Transverse colon (tissue), 4 donors: ENCODE measurements at regions not wholly inside any gene's neighbourhood (a gene's known extent, or its start where the extent isn't known, plus 50 kb on each side); places are given as distances from the start of the nearest gene placed in this dataset.

ENCODE experiments used
- DNase-seq: peaks from one replicate; pipeline ENCODE4 v3.0.0-alpha.2; 2019
- H3K27ac ChIP-seq, 4 donors: fragments of 200-600 bp; sonication (generic); 2 replicates each; pipeline ENCODE4 v1.5.1; 2016 to 2018; ENCODE audit warnings: inconsistent platforms in 4 of 4
- H3K27me3 ChIP-seq: fragments of 200-600 bp; sonication (generic); 2 replicates; pipeline ENCODE4 v1.5.1; 2017; ENCODE audit warnings: inconsistent platforms
- H3K36me3 ChIP-seq, 4 donors: fragments of 200-600 bp; sonication (generic); 2 replicates each; pipeline ENCODE4 v1.5.1; 2017 to 2019; ENCODE audit warnings: inconsistent platforms in 4 of 4
- H3K4me1 ChIP-seq, 4 donors: fragments of 200-600 bp; sonication (generic); 2 replicates each; pipeline ENCODE4 v1.5.1; 2017 to 2020; ENCODE audit warnings: inconsistent platforms in 4 of 4
- H3K4me3 ChIP-seq, 4 donors: fragments of 200-600 bp; sonication (generic); 1 replicate in 1 of 4; 2 replicates in 3 of 4; pipeline versions ENCODE4 v1.5.1 to v1.6.1; 2017 to 2019; ENCODE audit warnings: inconsistent platforms in 4 of 4
- H3K9me3 ChIP-seq, 2 donors: fragments of 200-600 bp; sonication (generic); 2 replicates each; pipeline ENCODE4 v1.5.1; 2017 to 2019; ENCODE audit warnings: inconsistent platforms in 2 of 2
- CTCF ChIP-seq, 5 experiments: fragments of 200-600 bp in 3 of 5; fragments of 450-650 bp in 2 of 5; sonication (generic) in 3 of 5; IDR thresholded peaks; 1 replicate in 2 of 5; 2 replicates in 3 of 5; pipeline ENCODE4 v1.5.1; 2016 to 2017; ENCODE audit warnings: antibody characterized with exemption in 5 of 5, inconsistent platforms in 3 of 5, mild to moderate bottlenecking in 2 of 5, moderate library complexity in 1 of 5
- EP300 ChIP-seq: sonication (generic); formaldehyde crosslinking; IDR thresholded peaks from one replicate; pipeline ENCODE4 v1.6.1; 2017; ENCODE audit warnings: antibody characterized with exemption, low read depth
- POLR2A ChIP-seq: fragments of 450-650 bp; IDR thresholded peaks from one replicate; pipeline ENCODE4 v1.6.1; 2016; ENCODE audit warnings: antibody characterized with exemption, mild to moderate bottlenecking, moderate library complexity
- POLR2AphosphoS5 ChIP-seq, 3 donors: sonication (generic); formaldehyde crosslinking; IDR thresholded peaks; one replicate each; pipeline ENCODE4 v1.6.1; 2016; ENCODE audit warnings: antibody characterized with exemption in 3 of 3
- WGBS, 2 donors: methylation state at CpG; one replicate each; pipeline ENCODE4 v1.1.5; 2018; ENCODE audit warnings: low coverage in 1 of 2; 5-methylcytosine and 5-hydroxymethylcytosine counted together
- in situ Hi-C, 4 donors: fragments of 200-750 bp; cut with MboI; loops; one replicate each; pipeline versions ENCODE4 v1.15.0 to v1.15.1; 2017; ENCODE audit warnings: low sequenced_read_pairs in 3 of 4, low pct_ligation_motif_present in 1 of 4, low pct_unique_long_range_greater_than_20kb in 1 of 4
- intact Hi-C: fragments of 100-400 bp; cut with DNase I; formaldehyde crosslinking; loops from one replicate; pipeline ENCODE4 v1.15.1; 2023; ENCODE audit warnings: low total_unique reads

GRCh38 chr7:156220078-156220605, 407.9 kb upstream of the SHH start:
- 80 to 83% methylated on average over 3 to 16 of the region's 16 CpGs for WGBS, 2 donors
- no peak for DNase-seq

GRCh38 chr7:156219307-156220077, 407.2 kb upstream of the SHH start:
- intact Hi-C loops (no loop called here), in situ Hi-C loops (no loop called here)
- Histone ChIP-seq H3K27ac (no peak overlapping the region), H3K4me1 (no peaks in the 10 kb centered on the region), H3K4me3 (no peak overlapping the region), H3K27me3 (no peaks in the 10 kb centered on the region), H3K9me3 (no peaks in the 10 kb centered on the region), H3K36me3 (no peaks in the 10 kb centered on the region)
- TF ChIP-seq POLR2A, result no peak
- no peak for TF ChIP-seq POLR2AphosphoS5 (IDR thresholded peaks at IDR 0.05)
- WGBS, 2 donors, result 78 to 85% methylated on average over 5 to 18 of the region's 18 CpGs
- DNase-seq, result no peak

More at GRCh38 chr7:156220078-156220605, 407.9 kb upstream of the SHH start:
- intact Hi-C loops (no loop called here), in situ Hi-C loops (no loop called here)
- Histone ChIP-seq H3K36me3 (no peaks in the 10 kb centered on the region), H3K27ac (no peak overlapping the region), H3K27me3 (no peaks in the 10 kb centered on the region), H3K9me3 (no peaks in the 10 kb centered on the region), H3K4me3 (no peak overlapping the region), H3K4me1 (no peaks in the 10 kb centered on the region)
- TF ChIP-seq POLR2A (no peak), EP300 (no peak), CTCF (IDR thresholded peaks at IDR 0.05) (no peak), POLR2AphosphoS5 (IDR thresholded peaks at IDR 0.05) (no peak)

GRCh38 chr7:156218544-156219306, 406.5 kb upstream of the SHH start:
- H3K27me3 ChIP-seq, result no peaks in the 10 kb centered on the region
- no peaks in the 10 kb centered on the region for H3K9me3 ChIP-seq
- H3K4me3 ChIP-seq, result no peak overlapping the region
- H3K4me1 ChIP-seq, result no peaks in the 10 kb centered on the region
- H3K27ac ChIP-seq, result no peak overlapping the region
- TF ChIP-seq POLR2AphosphoS5 (IDR thresholded peaks at IDR 0.05) (no peak), CTCF (IDR thresholded peaks at IDR 0.05) (no peak), EP300 (no peak), POLR2A (no peak)
- no peaks in the 10 kb centered on the region for H3K36me3 ChIP-seq
- intact Hi-C loops, result no loop called here
- in situ Hi-C loops, result no loop called here
- no peak for DNase-seq
- WGBS, 2 donors, result 38 to 75% methylated on average over 3 to 13 of the region's 13 CpGs

- intact Hi-C loops, result no loop called here
- in situ Hi-C loops, result no loop called here
- TF ChIP-seq EP300 (no peak), CTCF (IDR thresholded peaks at IDR 0.05) (no peak), POLR2AphosphoS5 (IDR thresholded peaks at IDR 0.05) (no peak), POLR2A (no peak)
- no peaks in the 10 kb centered on the region for H3K9me3 ChIP-seq
- WGBS, 2 donors, result 82 to 85% methylated on average over 6 of the region's 6 CpGs
- no peak overlapping the region for H3K4me3 ChIP-seq
- no peak overlapping the region for H3K27ac ChIP-seq
- DNase-seq, result no peak
- no peaks in the 10 kb centered on the region for H3K36me3 ChIP-seq
- no peaks in the 10 kb centered on the region for H3K4me1 ChIP-seq
- H3K27me3 ChIP-seq, result no peaks in the 10 kb centered on the region
Observed at GRCh38 chr7:156217803-156218202, 405.5 kb upstream of the SHH start.
